ENCODE measurements at regions not wholly inside any gene's neighbourhood (a gene's known extent, or its start where the extent isn't known, plus 50 kb on each side); places are given as distances from the start of the nearest gene placed in this dataset.

- no peak overlapping the region for H3K9ac ChIP-seq (ENCODE audit: low read length)
- H3K27ac ChIP-seq (ENCODE audit: low read depth, low read length), result no peak overlapping the region
- no peaks in the 10 kb centered on the region for H3K4me1 ChIP-seq (ENCODE audit: insufficient read depth, low read length)
- no peak overlapping the region for H3K4me3 ChIP-seq (ENCODE audit: low read depth in 1 of 2, low read length in 2 of 2)
- no peaks in the 10 kb centered on the region for H3K9me3 ChIP-seq (ENCODE audit: low read length)
- H3K36me3 ChIP-seq (ENCODE audit: insufficient read depth, low read length), result no peaks in the 10 kb centered on the region
- H3K27me3 ChIP-seq (ENCODE audit: control insufficient read depth in 1 of 2, insufficient read depth in 2 of 2, low read length in 2 of 2), result no peaks in the 10 kb centered on the region
Observed at GRCh38 chr2:219775506-219775905, 148.1 kb downstream of the SLC4A3 start.

- Histone ChIP-seq H3K27ac (ENCODE audit: low read depth, low read length) (no peak overlapping the region), H3K36me3 (ENCODE audit: insufficient read depth, low read length) (no peaks in the 10 kb centered on the region), H3K9ac (ENCODE audit: low read length) (no peak overlapping the region), H3K4me3 (ENCODE audit: low read depth in 1 of 2, low read length in 2 of 2) (no peak overlapping the region), H3K9me3 (ENCODE audit: low read length) (no peaks in the 10 kb centered on the region), H3K27me3 (ENCODE audit: control insufficient read depth in 1 of 2, insufficient read depth in 2 of 2, low read length in 2 of 2) (no peaks in the 10 kb centered on the region), H3K4me1 (ENCODE audit: insufficient read depth, low read length) (no peaks in the 10 kb centered on the region)
Observed at GRCh38 chr2:219777388-219777787, 150.0 kb downstream of the SLC4A3 start.

DNA sequence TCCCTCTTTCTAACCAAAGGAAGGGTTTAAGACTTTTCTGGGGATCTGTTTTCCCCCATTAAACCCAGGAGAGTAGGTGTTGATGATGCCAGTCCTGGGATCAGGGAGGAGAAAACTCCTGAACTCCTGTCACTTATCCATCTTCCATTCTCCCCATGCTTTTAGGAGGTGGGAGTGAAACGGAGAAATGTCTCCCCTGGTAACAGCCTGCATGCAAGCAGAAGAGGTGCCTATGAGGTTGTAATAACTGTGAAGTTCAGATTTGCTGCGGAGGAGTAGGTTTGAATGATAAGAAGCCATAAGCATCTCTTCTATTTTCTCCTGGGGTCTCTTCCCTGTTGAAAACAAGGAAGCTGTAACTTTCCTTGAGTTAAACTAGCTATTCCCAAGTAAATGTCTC lies 150.8 kb downstream of the SLC4A3 start:
- Histone ChIP-seq H3K4me3 (ENCODE audit: low read depth in 1 of 2, low read length in 2 of 2) (no peak overlapping the region), H3K27me3 (ENCODE audit: control insufficient read depth in 1 of 2, insufficient read depth in 2 of 2, low read length in 2 of 2) (no peaks in the 10 kb centered on the region), H3K9ac (ENCODE audit: low read length) (no peak overlapping the region), H3K36me3 (ENCODE audit: insufficient read depth, low read length) (no peaks in the 10 kb centered on the region), H3K9me3 (ENCODE audit: low read length) (no peaks in the 10 kb centered on the region), H3K27ac (ENCODE audit: low read depth, low read length) (no peak overlapping the region), H3K4me1 (ENCODE audit: insufficient read depth, low read length) (no peaks in the 10 kb centered on the region)

DNA sequence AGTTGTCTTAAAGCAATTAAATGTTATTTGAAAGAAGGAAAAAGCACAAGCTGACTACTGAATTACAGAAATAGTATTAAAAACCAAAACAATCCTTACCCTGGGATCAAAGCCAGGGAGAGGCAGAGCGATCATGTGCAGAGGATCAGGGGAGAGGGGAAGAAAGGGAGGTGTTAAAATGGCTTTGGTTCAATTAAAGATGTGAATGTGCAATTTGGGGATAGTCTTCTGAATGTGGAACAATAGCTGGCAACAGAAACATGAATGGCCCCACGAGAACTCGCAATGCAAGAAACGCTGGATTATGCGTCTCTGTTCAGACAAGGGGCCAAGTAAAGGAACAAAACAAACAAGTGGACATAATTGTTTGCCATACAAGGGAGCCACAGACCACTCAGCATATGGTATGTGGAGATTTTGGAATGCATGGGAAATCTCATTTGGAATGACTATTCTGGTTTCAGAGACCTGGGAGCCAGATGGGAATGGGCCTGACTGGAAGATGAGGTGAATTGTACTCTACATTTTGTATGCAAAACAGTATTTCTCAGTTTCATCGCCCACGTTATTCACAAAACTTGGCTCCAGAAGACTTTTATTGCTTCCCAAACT lies 155.4 kb downstream of the SLC4A3 start:
- Histone ChIP-seq H3K9ac (ENCODE audit: low read length) (no peak overlapping the region), H3K9me3 (ENCODE audit: low read length) (no peaks in the 10 kb centered on the region), H3K4me3 (ENCODE audit: low read depth in 1 of 2, low read length in 2 of 2) (no peak overlapping the region), H3K27me3 (ENCODE audit: control insufficient read depth in 1 of 2, insufficient read depth in 2 of 2, low read length in 2 of 2) (no peaks in the 10 kb centered on the region), H3K36me3 (ENCODE audit: insufficient read depth, low read length) (no peaks in the 10 kb centered on the region), H3K4me1 (ENCODE audit: insufficient read depth, low read length) (no peaks in the 10 kb centered on the region), H3K27ac (ENCODE audit: low read depth, low read length) (no peak overlapping the region)

GRCh38 chr2:219783359-219783975 lies 156.0 kb downstream of the SLC4A3 start:
- H3K9me3 ChIP-seq (ENCODE audit: low read length), result no peaks in the 10 kb centered on the region
- H3K27ac ChIP-seq (ENCODE audit: low read depth, low read length), result no peak overlapping the region
- no peaks in the 10 kb centered on the region for H3K36me3 ChIP-seq (ENCODE audit: insufficient read depth, low read length)
- no peaks in the 10 kb centered on the region for H3K4me1 ChIP-seq (ENCODE audit: insufficient read depth, low read length)
- no peak overlapping the region for H3K9ac ChIP-seq (ENCODE audit: low read length)
- no peak overlapping the region for H3K4me3 ChIP-seq (ENCODE audit: low read depth in 1 of 2, low read length in 2 of 2)
- H3K27me3 ChIP-seq (ENCODE audit: control insufficient read depth in 1 of 2, insufficient read depth in 2 of 2, low read length in 2 of 2), result no peaks in the 10 kb centered on the region

GRCh38 chr2:219784178-219784577 lies 156.7 kb downstream of the SLC4A3 start:
- no peak overlapping the region for H3K9ac ChIP-seq (ENCODE audit: low read length)

DNA sequence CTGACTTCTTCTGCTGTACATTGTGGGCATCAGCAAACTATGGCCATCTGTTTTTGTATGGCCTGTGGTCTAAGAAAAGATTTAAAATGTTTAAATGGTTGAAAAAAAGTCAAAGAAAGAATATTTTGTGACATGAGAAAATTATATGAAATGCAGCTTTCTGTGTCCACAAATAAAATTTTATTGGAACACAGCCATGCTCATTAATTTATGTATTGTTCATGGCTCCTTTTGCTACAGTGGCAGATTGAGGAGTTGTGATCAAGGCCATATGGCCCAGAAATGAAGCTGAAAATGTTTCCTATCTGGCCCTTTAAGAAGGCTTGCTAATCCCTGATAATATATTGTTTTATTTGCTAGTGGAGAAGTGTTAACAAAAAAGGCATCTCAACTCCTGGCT lies 162.0 kb downstream of the SLC4A3 start:
- H3K4me1 ChIP-seq (ENCODE audit: insufficient read depth, low read length), result no peaks in the 10 kb centered on the region
- no peaks in the 10 kb centered on the region for H3K36me3 ChIP-seq (ENCODE audit: insufficient read depth, low read length)

More at GRCh38 chr2:219784178-219784577, 156.7 kb downstream of the SLC4A3 start:
- H3K27me3 ChIP-seq (ENCODE audit: control insufficient read depth in 1 of 2, insufficient read depth in 2 of 2, low read length in 2 of 2), result no peaks in the 10 kb centered on the region
- H3K4me3 ChIP-seq (ENCODE audit: low read depth in 1 of 2, low read length in 2 of 2), result no peak overlapping the region
- H3K9me3 ChIP-seq (ENCODE audit: low read length), result no peaks in the 10 kb centered on the region
- H3K4me1 ChIP-seq (ENCODE audit: insufficient read depth, low read length), result no peaks in the 10 kb centered on the region
- no peaks in the 10 kb centered on the region for H3K36me3 ChIP-seq (ENCODE audit: insufficient read depth, low read length)
- no peak overlapping the region for H3K27ac ChIP-seq (ENCODE audit: low read depth, low read length)

DNA sequence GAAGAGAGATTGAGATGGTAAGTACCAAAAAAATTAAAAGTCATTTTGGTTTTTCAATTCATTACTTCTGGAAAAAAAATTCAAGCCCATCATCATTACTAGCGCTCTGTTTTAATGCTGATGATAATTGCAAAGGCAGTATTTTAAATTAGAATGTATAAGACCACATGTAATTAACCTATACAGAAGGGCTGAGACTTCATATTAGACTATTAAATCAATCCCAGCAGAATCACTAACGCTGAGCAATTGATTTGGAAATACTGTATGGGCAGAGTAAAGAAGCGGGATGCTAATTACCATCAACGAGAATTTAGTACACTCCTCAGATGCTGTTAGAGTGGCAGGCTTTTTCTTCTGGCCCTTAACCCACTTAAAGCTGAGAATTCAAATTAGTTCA lies 165.0 kb downstream of the SLC4A3 start:
- Histone ChIP-seq H3K9ac (ENCODE audit: low read length) (no peak overlapping the region), H3K36me3 (ENCODE audit: insufficient read depth, low read length) (no peaks in the 10 kb centered on the region), H3K4me3 (ENCODE audit: low read depth in 1 of 2, low read length in 2 of 2) (no peak overlapping the region), H3K4me1 (ENCODE audit: insufficient read depth, low read length) (no peaks in the 10 kb centered on the region), H3K27ac (ENCODE audit: low read depth, low read length) (no peak overlapping the region), H3K27me3 (ENCODE audit: control insufficient read depth in 1 of 2, insufficient read depth in 2 of 2, low read length in 2 of 2) (no peaks in the 10 kb centered on the region), H3K9me3 (ENCODE audit: low read length) (no peaks in the 10 kb centered on the region)

More for the DNA sequence above, 162.0 kb downstream of the SLC4A3 start:
- no peak overlapping the region for H3K9ac ChIP-seq (ENCODE audit: low read length)
- no peak overlapping the region for H3K4me3 ChIP-seq (ENCODE audit: low read depth in 1 of 2, low read length in 2 of 2)
- H3K9me3 ChIP-seq (ENCODE audit: low read length), result no peaks in the 10 kb centered on the region
- no peaks in the 10 kb centered on the region for H3K27me3 ChIP-seq (ENCODE audit: control insufficient read depth in 1 of 2, insufficient read depth in 2 of 2, low read length in 2 of 2)
- H3K27ac ChIP-seq (ENCODE audit: low read depth, low read length), result no peak overlapping the region

DNA sequence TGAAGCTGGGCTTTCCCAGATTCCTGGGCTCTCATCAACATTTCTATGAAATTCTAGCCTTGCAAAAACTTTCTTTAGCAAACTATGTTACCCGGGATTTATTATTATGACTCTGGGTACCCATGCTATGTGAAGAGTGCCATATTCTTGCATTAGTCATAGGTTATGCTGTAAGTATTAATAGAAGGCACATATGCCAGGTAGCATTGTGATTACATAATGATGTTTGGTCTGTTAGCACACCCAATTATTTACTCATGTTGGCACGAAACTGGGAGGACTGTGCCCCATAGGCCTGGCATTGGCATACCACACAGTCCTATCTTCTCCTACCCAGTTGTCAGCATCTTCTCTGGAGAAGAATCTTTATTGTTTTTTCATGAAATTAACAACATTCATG lies 171.0 kb downstream of the SLC4A3 start:
- H3K36me3 ChIP-seq (ENCODE audit: insufficient read depth, low read length), result no peaks in the 10 kb centered on the region
- H3K9ac ChIP-seq (ENCODE audit: low read length), result no peak overlapping the region
- no peaks in the 10 kb centered on the region for H3K4me1 ChIP-seq (ENCODE audit: insufficient read depth, low read length)
- H3K4me3 ChIP-seq (ENCODE audit: low read depth in 1 of 2, low read length in 2 of 2), result no peak overlapping the region
- no peak overlapping the region for H3K27ac ChIP-seq (ENCODE audit: low read depth, low read length)
- no peaks in the 10 kb centered on the region for H3K27me3 ChIP-seq (ENCODE audit: control insufficient read depth in 1 of 2, insufficient read depth in 2 of 2, low read length in 2 of 2)
- no peaks in the 10 kb centered on the region for H3K9me3 ChIP-seq (ENCODE audit: low read length)

DNA sequence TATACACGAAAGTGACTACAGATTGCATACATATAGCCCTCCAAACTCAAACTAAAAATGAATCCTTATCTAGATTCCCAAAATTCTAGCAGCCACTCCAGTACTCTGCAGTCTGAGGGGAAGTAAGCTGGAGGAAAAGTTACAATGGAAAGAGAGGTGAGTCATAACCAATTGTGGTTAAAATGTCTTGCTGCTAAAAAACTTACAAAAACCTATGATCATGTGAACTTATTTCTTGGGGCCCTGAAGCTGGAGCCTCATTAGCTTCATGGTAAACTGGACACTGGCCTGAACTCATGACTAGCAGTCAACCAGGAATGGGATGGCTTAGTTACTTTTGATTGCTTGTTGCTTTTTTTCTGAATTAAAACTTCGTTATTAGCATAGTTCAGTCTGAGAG lies 175.9 kb downstream of the SLC4A3 start:
- no peak overlapping the region for H3K9ac ChIP-seq (ENCODE audit: low read length)
- H3K36me3 ChIP-seq (ENCODE audit: insufficient read depth, low read length), result no peaks in the 10 kb centered on the region
- H3K27me3 ChIP-seq (ENCODE audit: control insufficient read depth in 1 of 2, insufficient read depth in 2 of 2, low read length in 2 of 2), result no peaks in the 10 kb centered on the region
- H3K4me3 ChIP-seq (ENCODE audit: low read depth in 1 of 2, low read length in 2 of 2), result no peak overlapping the region
- no peaks in the 10 kb centered on the region for H3K9me3 ChIP-seq (ENCODE audit: low read length)
- H3K4me1 ChIP-seq (ENCODE audit: insufficient read depth, low read length), result no peaks in the 10 kb centered on the region
- H3K27ac ChIP-seq (ENCODE audit: low read depth, low read length), result no peak overlapping the region

DNA sequence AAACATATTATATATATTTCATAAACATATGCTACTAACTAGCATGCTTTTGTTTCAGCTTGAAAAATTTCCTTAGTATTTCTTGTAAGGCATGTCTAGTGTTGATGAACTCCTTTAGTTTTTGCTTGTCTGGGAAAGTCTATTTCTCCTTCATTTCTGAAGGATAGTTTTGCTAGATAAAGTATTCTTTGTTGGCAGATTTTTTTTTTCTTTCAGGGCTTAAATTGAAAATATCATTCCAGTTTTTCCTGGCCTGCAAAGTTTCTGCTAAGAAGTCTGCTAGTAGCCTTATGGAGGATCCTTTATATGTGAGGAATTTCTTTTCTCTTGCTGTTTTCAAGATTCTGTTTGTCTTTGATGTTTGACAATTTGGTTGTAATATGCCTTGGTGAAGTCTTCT lies 183.5 kb downstream of the SLC4A3 start:
- Histone ChIP-seq H3K4me3 (ENCODE audit: low read depth in 1 of 2, low read length in 2 of 2) (no peak overlapping the region), H3K36me3 (ENCODE audit: insufficient read depth, low read length) (no peaks in the 10 kb centered on the region), H3K9ac (ENCODE audit: low read length) (no peak overlapping the region), H3K27ac (ENCODE audit: low read depth, low read length) (no peak overlapping the region), H3K27me3 (ENCODE audit: control insufficient read depth in 1 of 2, insufficient read depth in 2 of 2, low read length in 2 of 2) (no peaks in the 10 kb centered on the region), H3K4me1 (ENCODE audit: insufficient read depth, low read length) (no peaks in the 10 kb centered on the region), H3K9me3 (ENCODE audit: low read length) (no peaks in the 10 kb centered on the region)

- Histone ChIP-seq H3K36me3 (ENCODE audit: insufficient read depth, low read length) (no peaks in the 10 kb centered on the region), H3K4me3 (ENCODE audit: low read depth in 1 of 2, low read length in 2 of 2) (no peak overlapping the region), H3K4me1 (ENCODE audit: insufficient read depth, low read length) (no peaks in the 10 kb centered on the region), H3K9ac (ENCODE audit: low read length) (no peak overlapping the region), H3K9me3 (ENCODE audit: low read length) (no peaks in the 10 kb centered on the region), H3K27me3 (ENCODE audit: control insufficient read depth in 1 of 2, insufficient read depth in 2 of 2, low read length in 2 of 2) (no peaks in the 10 kb centered on the region), H3K27ac (ENCODE audit: low read depth, low read length) (no peak overlapping the region)
Observed at GRCh38 chr2:219812672-219813071, 185.2 kb downstream of the SLC4A3 start.

Data from muscle layer of colon (tissue), 2 donors.